A673 (cell line): ENCODE measurements at regions not wholly inside any gene's neighbourhood (a gene's known extent, or its start where the extent isn't known, plus 50 kb on each side); places are given as distances from the start of the nearest gene placed in this dataset.

ENCODE experiments used
- CTCF ChIP-seq: fragments of 300-800, 200-600 bp; sonication (generic); conservative IDR thresholded peaks from 2 replicates; pipeline ENCODE4 v1.5.1; 2017; ENCODE audit warnings: low read depth, mild to moderate bottlenecking, antibody characterized with exemption, low read length, moderate library complexity, mixed read lengths
- EZH2 ChIP-seq: fragments of 200-600 bp; sonication (generic); IDR thresholded peaks from 2 replicates; pipeline ENCODE4 v1.6.1; 2017; ENCODE audit warnings: borderline replicate concordance, low read depth, mild to moderate bottlenecking, mixed read lengths, antibody characterized with exemption, low read length; ENCODE audit not compliant: poor library complexity, severe bottlenecking

GRCh38 chr3:56900801-56901200 lies 99.1 kb upstream of the ARHGEF3 start:
- TF ChIP-seq CTCF (no peak), EZH2 (no peak)
